ENCODE measurements at regions not wholly inside any gene's neighbourhood (a gene's known extent, or its start where the extent isn't known, plus 50 kb on each side); places are given as distances from the start of the nearest gene placed in this dataset.
"Not testable (repeated sequence)": the region's sequence is repeated elsewhere in the genome, so short reads cannot be mapped to it uniquely, and the experiment has no call there.

GRCh38 chr6:17214106-17214505, 67.1 kb upstream of the RBM24 start:
- Histone ChIP-seq H3K27me3 (no peaks in the 10 kb centered on the region), H3K4me3 (no peak overlapping the region), H3K36me3 (no peaks in the 10 kb centered on the region), H3K4me1 (peaks cover 0 to 11% (median 7%) of the 10 kb centered on the region in 4 donors), H3K9me3 (no peaks in the 10 kb centered on the region), H3K27ac (no peak overlapping the region)
- intact Hi-C loops (cut with DNase I; ENCODE audit: low total_unique reads) = no loop called here
- 79 to 89% (median 83%) methylated on average over 9 of the region's 9 CpGs for WGBS, 5 donors
- DNase-seq = no peak
- TF ChIP-seq POLR2A (IDR thresholded peaks at IDR 0.05) = no peak
- TF ChIP-seq POLR2AphosphoS5 (IDR thresholded peaks at IDR 0.05) = no peak
- no peak for TF ChIP-seq CTCF (IDR thresholded peaks at IDR 0.05)
- no peak for TF ChIP-seq EP300 (IDR thresholded peaks at IDR 0.05)

GRCh38 chr6:17216972-17217371, 64.2 kb upstream of the RBM24 start:
- H3K27me3 ChIP-seq; DNase-seq; intact Hi-C loops (cut with DNase I; ENCODE audit: low total_unique reads); H3K4me3 ChIP-seq; H3K27ac ChIP-seq; H3K9me3 ChIP-seq; H3K36me3 ChIP-seq: not testable (repeated sequence)
- 89 to 95% (median 93%) methylated on average over 10 of the region's 10 CpGs for WGBS, 5 donors
- peaks cover 0 to 11% (median 7%) of the 10 kb centered on the region in 4 donors for H3K4me1 ChIP-seq

GRCh38 chr6:17218023-17218748, 63.0 kb upstream of the RBM24 start:
- no peak overlapping the region for H3K27ac ChIP-seq
- DNase-seq = no peak
- no peak overlapping the region for H3K4me3 ChIP-seq
- TF ChIP-seq EP300 (IDR thresholded peaks at IDR 0.05) = no peak
- peak in 2 of 3 donors; percentile 10 to 32 for TF ChIP-seq POLR2AphosphoS5 (IDR thresholded peaks at IDR 0.05)
- intact Hi-C loops (cut with DNase I; ENCODE audit: low total_unique reads) = no loop called here
- peaks cover 0 to 5% (median 0%) of the 10 kb centered on the region in 4 donors for H3K4me1 ChIP-seq
- WGBS, 5 donors = 57 to 70% (median 63%) methylated on average over 6 of the region's 6 CpGs
- H3K9me3 ChIP-seq = no peaks in the 10 kb centered on the region
- no peaks in the 10 kb centered on the region for H3K36me3 ChIP-seq
- H3K27me3 ChIP-seq = no peaks in the 10 kb centered on the region

- no peak overlapping the region for H3K27ac ChIP-seq
- no peak for TF ChIP-seq EP300 (IDR thresholded peaks at IDR 0.05)
- no peak for TF ChIP-seq POLR2AphosphoS5 (IDR thresholded peaks at IDR 0.05)
- TF ChIP-seq CTCF (IDR thresholded peaks at IDR 0.05) = no peak
- TF ChIP-seq POLR2A (IDR thresholded peaks at IDR 0.05) = no peak
- intact Hi-C loops (cut with DNase I; ENCODE audit: low total_unique reads) = no loop called here
- no peaks in the 10 kb centered on the region for H3K27me3 ChIP-seq
- WGBS, 5 donors = 63 to 92% (median 73%) methylated on average over 1 of the region's 1 CpG
- DNase-seq = no peak
- peaks cover 0 to 5% (median 0%) of the 10 kb centered on the region in 4 donors for H3K4me1 ChIP-seq
- no peak overlapping the region for H3K4me3 ChIP-seq
- H3K36me3 ChIP-seq = no peaks in the 10 kb centered on the region
- no peaks in the 10 kb centered on the region for H3K9me3 ChIP-seq
Observed at GRCh38 chr6:17218749-17219093, 62.4 kb upstream of the RBM24 start.

- no peaks in the 10 kb centered on the region for H3K36me3 ChIP-seq
- no peak for TF ChIP-seq POLR2A (IDR thresholded peaks at IDR 0.05)
- TF ChIP-seq EP300 (IDR thresholded peaks at IDR 0.05) = no peak
- TF ChIP-seq POLR2AphosphoS5 (IDR thresholded peaks at IDR 0.05) = no peak
- TF ChIP-seq CTCF (IDR thresholded peaks at IDR 0.05) = no peak
- no peaks in the 10 kb centered on the region for H3K9me3 ChIP-seq
- no peak overlapping the region for H3K27ac ChIP-seq
- peaks cover 0 to 5% (median 0%) of the 10 kb centered on the region in 4 donors for H3K4me1 ChIP-seq
- H3K27me3 ChIP-seq = no peaks in the 10 kb centered on the region
- intact Hi-C loops (cut with DNase I; ENCODE audit: low total_unique reads) = no loop called here
- 80 to 91% (median 82%) methylated on average over 5 of the region's 5 CpGs for WGBS, 5 donors
- no peak for DNase-seq
- no peak overlapping the region for H3K4me3 ChIP-seq
Observed at GRCh38 chr6:17219098-17219497, 62.1 kb upstream of the RBM24 start.
